OCI-LY3 (cell line): ENCODE measurements at regions not wholly inside any gene's neighbourhood (a gene's known extent, or its start where the extent isn't known, plus 50 kb on each side); places are given as distances from the start of the nearest gene placed in this dataset.

Experiments used
- H2AFZ ChIP-seq: fragments of 200-600, 300-600 bp; shearing (Covaris generic); 2 replicates; pipeline ENCODE4 v1.6.0; 2014; ENCODE audit warnings: antibody characterized with exemption, low read depth, low read length
- H3K27ac ChIP-seq: fragments of 200-600, 300-600 bp; sonication (generic); 2 replicates; pipeline ENCODE4 v1.5.1; 2014; ENCODE audit warnings: mild to moderate bottlenecking, low read length, moderate library complexity, mixed read lengths
- H3K27me3 ChIP-seq: fragments of 200-600, 300-600 bp; sonication (generic); 2 replicates; pipeline ENCODE4 v1.6.1; 2014; ENCODE audit warnings: low read depth, low read length, mixed read lengths
- H3K36me3 ChIP-seq: fragments of 200-600, 300-600 bp; sonication (generic); replicated peaks from 2 replicates; pipeline ENCODE3; 2014; ENCODE audit warnings: low read depth, low read length, mixed read lengths
- H3K4me1 ChIP-seq: fragments of 300-600, 200-600 bp; sonication (generic); 2 replicates; pipeline ENCODE4 v1.6.1; 2014; ENCODE audit warnings: low read length, mixed read lengths
- H3K4me2 ChIP-seq: fragments of 200-600, 300-600 bp; sonication (generic); 2 replicates; pipeline ENCODE4 v1.6.1; 2014; ENCODE audit warnings: low read length, mixed read lengths
- H3K4me3 ChIP-seq: fragments of 300-600, 200-600 bp; sonication (generic); 2 replicates; pipeline ENCODE4 v1.5.1; 2014; ENCODE audit warnings: antibody characterized with exemption, mild to moderate bottlenecking, low read length, moderate library complexity
- H3K79me2 ChIP-seq: fragments of 300-600, 200-600 bp; shearing (Covaris generic); 2 replicates; pipeline ENCODE4 v1.6.1; 2014; ENCODE audit warnings: mild to moderate bottlenecking, low read length, mixed read lengths
- H3K9ac ChIP-seq: fragments of 300-600, 200-600 bp; shearing (Covaris generic); 2 replicates; pipeline ENCODE4 v1.6.0; 2014; ENCODE audit warnings: mild to moderate bottlenecking, low read length, moderate library complexity
- H3K9me3 ChIP-seq: fragments of 200-600, 300-600 bp; shearing (Covaris generic); 2 replicates; pipeline ENCODE4 v1.6.1; 2014; ENCODE audit warnings: low read length, mixed read lengths; ENCODE audit not compliant: insufficient read depth
- H4K20me1 ChIP-seq: fragments of 200-600, 300-600 bp; sonication (generic); 2 replicates; pipeline ENCODE4 v1.6.1; 2016; ENCODE audit warnings: low read length, mixed read lengths; ENCODE audit not compliant: insufficient read depth
- CTCF ChIP-seq: fragments of 200-600, 300-600 bp; sonication (generic); IDR thresholded peaks from 2 replicates; pipeline ENCODE4 v1.5.1; 2014; ENCODE audit warnings: antibody characterized with exemption, low read length, low read depth
- EZH2phosphoT487 ChIP-seq: fragments of 200-600 bp; shearing (Covaris generic); IDR thresholded peaks from 2 replicates; pipeline ENCODE4 v1.6.1; 2018; ENCODE audit warnings: antibody characterized with exemption, mixed run types, low read depth

GRCh38 chr5:89010512-89010911 lies 127.5 kb upstream of the MEF2C start:
- H4K20me1 ChIP-seq: no peaks in the 10 kb centered on the region
- H3K4me1 ChIP-seq: no peaks in the 10 kb centered on the region
- no peak overlapping the region for H2AFZ ChIP-seq
- H3K36me3 ChIP-seq: no peaks in the 10 kb centered on the region
- no peak overlapping the region for H3K4me3 ChIP-seq
- H3K9me3 ChIP-seq: no peaks in the 10 kb centered on the region
- TF ChIP-seq CTCF (no peak), EZH2phosphoT487 (no peak)
- H3K4me2 ChIP-seq: no peak overlapping the region
- no peak overlapping the region for H3K9ac ChIP-seq
- no peaks in the 10 kb centered on the region for H3K79me2 ChIP-seq
- H3K27ac ChIP-seq: no peak overlapping the region
- no peaks in the 10 kb centered on the region for H3K27me3 ChIP-seq

- Histone ChIP-seq H3K27ac (no peak overlapping the region), H3K4me3 (no peak overlapping the region), H2AFZ (no peak overlapping the region), H3K4me1 (no peaks in the 10 kb centered on the region), H3K9me3 (no peaks in the 10 kb centered on the region), H3K9ac (no peak overlapping the region), H3K79me2 (no peaks in the 10 kb centered on the region), H4K20me1 (no peaks in the 10 kb centered on the region), H3K36me3 (no peaks in the 10 kb centered on the region), H3K4me2 (no peak overlapping the region), H3K27me3 (no peaks in the 10 kb centered on the region)
- TF ChIP-seq CTCF (no peak), EZH2phosphoT487 (no peak)
Observed at GRCh38 chr5:89008291-89008690, 125.3 kb upstream of the MEF2C start.

GRCh38 chr5:89005990-89006389 lies 123.0 kb upstream of the MEF2C start:
- Histone ChIP-seq H3K9me3 (no peaks in the 10 kb centered on the region), H3K4me2 (no peak overlapping the region), H4K20me1 (no peaks in the 10 kb centered on the region), H3K27ac (no peak overlapping the region), H3K9ac (no peak overlapping the region), H3K4me1 (no peaks in the 10 kb centered on the region), H2AFZ (no peak overlapping the region), H3K4me3 (no peak overlapping the region), H3K79me2 (no peaks in the 10 kb centered on the region), H3K36me3 (no peaks in the 10 kb centered on the region), H3K27me3 (no peaks in the 10 kb centered on the region)
- TF ChIP-seq CTCF (no peak), EZH2phosphoT487 (no peak)

GRCh38 chr5:89004379-89004778 lies 121.4 kb upstream of the MEF2C start:
- no peak overlapping the region for H3K4me2 ChIP-seq
- no peaks in the 10 kb centered on the region for H3K4me1 ChIP-seq
- H4K20me1 ChIP-seq: no peaks in the 10 kb centered on the region
- no peak overlapping the region for H3K4me3 ChIP-seq
- H3K79me2 ChIP-seq: no peaks in the 10 kb centered on the region
- TF ChIP-seq CTCF: no peak
- H3K27ac ChIP-seq: no peak overlapping the region
- no peak overlapping the region for H3K9ac ChIP-seq
- H3K36me3 ChIP-seq: no peaks in the 10 kb centered on the region
- no peak overlapping the region for H2AFZ ChIP-seq
- H3K27me3 ChIP-seq: no peaks in the 10 kb centered on the region
- no peaks in the 10 kb centered on the region for H3K9me3 ChIP-seq
